ENCODE measurements at regions not wholly inside any gene's neighbourhood (a gene's known extent, or its start where the extent isn't known, plus 50 kb on each side); places are given as distances from the start of the nearest gene placed in this dataset.

GRCh38 chr7:49486974-49487829 lies 286.2 kb upstream of the VWC2 start:
- TF ChIP-seq CTCF (IDR thresholded peaks at IDR 0.05; ENCODE audit: insufficient read depth, low read depth, low read length) (no peak), EZH2 (IDR thresholded peaks at IDR 0.05; ENCODE audit: insufficient read depth, low read length) (no peak)

Measured in astrocyte (in vitro differentiated cells and primary cell).